GM21447 (cell line): ENCODE measurements at regions not wholly inside any gene's neighbourhood (a gene's known extent, or its start where the extent isn't known, plus 50 kb on each side); places are given as distances from the start of the nearest gene placed in this dataset.
"Not testable (repeated sequence)": the region's sequence is repeated elsewhere in the genome, so short reads cannot be mapped to it uniquely, and the experiment has no call there.

ENCODE experiments used
- ATAC-seq: cut with Tn5 transposase; IDR thresholded peaks from one replicate; pipeline ENCODE4 v1.9.1; 2021; ENCODE audit not compliant: unreplicated experiment

- no peak for ATAC-seq
Measured at GRCh38 chr11:42674436-42674835, 637.4 kb upstream of the API5 start.

- ATAC-seq: no peak
Measured at GRCh38 chr11:42707541-42707940, 604.3 kb upstream of the API5 start.

- no peak for ATAC-seq
Measured at GRCh38 chr11:42709216-42709615, 602.6 kb upstream of the API5 start.

GRCh38 chr11:42713279-42713678 is 598.5 kb upstream of the API5 start:
- ATAC-seq: no peak

- no peak for ATAC-seq
Measured at GRCh38 chr11:42713753-42714152, 598.0 kb upstream of the API5 start.

- no peak for ATAC-seq
Measured at GRCh38 chr11:42720716-42721563, 590.9 kb upstream of the API5 start.

GRCh38 chr11:42727879-42728278 is 583.9 kb upstream of the API5 start:
- no peak for ATAC-seq

GRCh38 chr11:42762348-42762747 is 549.4 kb upstream of the API5 start:
- ATAC-seq: no peak

- ATAC-seq: no peak
Measured at GRCh38 chr11:42764936-42765335, 546.9 kb upstream of the API5 start.

- no peak for ATAC-seq
Measured at GRCh38 chr11:42768576-42768975, 543.2 kb upstream of the API5 start.

GRCh38 chr11:42770444-42771065 is 541.2 kb upstream of the API5 start:
- no peak for ATAC-seq

GRCh38 chr11:42772886-42773285 is 538.9 kb upstream of the API5 start:
- no peak for ATAC-seq

- no peak for ATAC-seq
Measured at GRCh38 chr11:42773729-42774128, 538.1 kb upstream of the API5 start.

GRCh38 chr11:42774567-42774966 is 537.2 kb upstream of the API5 start:
- no peak for ATAC-seq

GRCh38 chr11:42777776-42778175 is 534.0 kb upstream of the API5 start:
- ATAC-seq: no peak

GRCh38 chr11:42778193-42778592 is 533.6 kb upstream of the API5 start:
- ATAC-seq: no peak

GRCh38 chr11:42779555-42779954 is 532.2 kb upstream of the API5 start:
- no peak for ATAC-seq

GRCh38 chr11:42786981-42787380 is 524.8 kb upstream of the API5 start:
- no peak for ATAC-seq

GRCh38 chr11:42795483-42795882 is 516.3 kb upstream of the API5 start:
- ATAC-seq: not testable (repeated sequence)

GRCh38 chr11:42800041-42800440 is 511.8 kb upstream of the API5 start:
- ATAC-seq: no peak

GRCh38 chr11:42802201-42802899 is 509.4 kb upstream of the API5 start:
- ATAC-seq: no peak

- no peak for ATAC-seq
Measured at GRCh38 chr11:42806191-42806590, 505.6 kb upstream of the API5 start.
